ENCODE measurements at regions not wholly inside any gene's neighbourhood (a gene's known extent, or its start where the extent isn't known, plus 50 kb on each side); places are given as distances from the start of the nearest gene placed in this dataset.

- no peak overlapping the region for H3K4me3 ChIP-seq (ENCODE audit: low read depth, low read length)
- no peak for DNase-seq (ENCODE audit: low read depth)
- TF ChIP-seq CTCF (IDR thresholded peaks at IDR 0.05; ENCODE audit: low read depth, low read length) (no peak), POLR2A (IDR thresholded peaks at IDR 0.05; ENCODE audit: extremely low read depth, insufficient read length) (no peak)
Measured at GRCh38 chr22:48837341-48837935, 990.2 kb downstream of the BRD1 start.

GRCh38 chr22:48836673-48837340, 990.9 kb downstream of the BRD1 start:
- TF ChIP-seq POLR2A (IDR thresholded peaks at IDR 0.05; ENCODE audit: extremely low read depth, insufficient read length) (no peak), MYC (IDR thresholded peaks at IDR 0.05; ENCODE audit: low read depth, low read length) (no peak), CTCF (IDR thresholded peaks at IDR 0.05; ENCODE audit: low read depth, low read length) (no peak)
- no peak overlapping the region for H3K4me3 ChIP-seq (ENCODE audit: low read depth, low read length)
- DNase-seq (ENCODE audit: low read depth) = no peak

DNA sequence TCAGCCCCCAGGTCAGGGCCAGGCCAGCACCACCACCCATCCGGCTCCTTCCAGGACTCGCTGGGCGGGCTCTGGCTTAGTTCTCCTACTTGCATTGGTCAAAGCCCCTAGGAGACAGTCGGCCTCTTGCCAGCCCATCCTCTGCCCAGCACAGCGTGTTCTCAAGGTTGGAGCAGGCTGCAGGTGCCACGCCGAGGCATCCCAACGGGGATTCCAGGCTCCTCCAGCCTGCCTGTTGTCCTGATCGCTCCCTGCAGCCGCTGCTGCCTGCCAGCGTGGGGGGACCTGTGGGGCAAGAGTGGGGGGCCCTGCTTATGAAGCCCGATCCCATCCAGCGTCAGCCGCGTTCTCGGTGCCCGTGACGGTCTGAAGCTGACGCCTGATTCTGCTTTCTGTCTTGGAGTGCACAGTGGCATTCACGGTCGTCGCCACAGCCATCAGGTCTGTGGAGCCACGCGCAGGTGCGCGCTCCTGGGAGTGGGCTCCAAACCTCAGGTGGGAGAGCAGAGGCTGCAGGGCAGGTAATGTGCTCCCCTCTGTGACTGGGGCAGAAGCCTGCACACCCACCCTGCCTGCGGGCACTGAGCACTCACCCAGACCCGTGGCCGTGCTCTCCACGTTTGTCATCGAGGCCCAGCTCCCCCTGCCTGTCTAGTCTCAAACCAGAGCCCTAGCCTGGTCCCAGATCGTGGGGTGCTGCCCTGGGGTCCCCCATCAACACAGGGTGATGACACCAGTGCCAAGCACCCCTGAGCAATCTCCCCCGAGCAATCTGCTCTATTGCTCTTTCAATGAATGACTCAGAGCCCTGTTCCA, 991.6 kb downstream of the BRD1 start:
- TF ChIP-seq POLR2A (IDR thresholded peaks at IDR 0.05; ENCODE audit: extremely low read depth, insufficient read length) (no peak), MAX (IDR thresholded peaks at IDR 0.05; ENCODE audit: low read depth, low read length) (no peak), MYC (IDR thresholded peaks at IDR 0.05; ENCODE audit: low read depth, low read length) (no peak), CTCF (IDR thresholded peaks at IDR 0.05; ENCODE audit: low read depth, low read length) (no peak)
- DNase-seq (ENCODE audit: low read depth) = no peak
- H3K4me3 ChIP-seq (ENCODE audit: low read depth, low read length) = no peak overlapping the region

GRCh38 chr22:48835364-48835763, 992.3 kb downstream of the BRD1 start:
- DNase-seq (ENCODE audit: low read depth) = no peak
- no peak for TF ChIP-seq MYC (IDR thresholded peaks at IDR 0.05; ENCODE audit: low read depth, low read length)
- TF ChIP-seq MAX (IDR thresholded peaks at IDR 0.05; ENCODE audit: low read depth, low read length) = no peak
- no peak for TF ChIP-seq CTCF (IDR thresholded peaks at IDR 0.05; ENCODE audit: low read depth, low read length)
- TF ChIP-seq POLR2A (IDR thresholded peaks at IDR 0.05; ENCODE audit: extremely low read depth, insufficient read length) = no peak
- no peak overlapping the region for H3K4me3 ChIP-seq (ENCODE audit: low read depth, low read length)

- TF ChIP-seq POLR2A (IDR thresholded peaks at IDR 0.05; ENCODE audit: extremely low read depth, insufficient read length) = no peak
- no peak overlapping the region for H3K4me3 ChIP-seq (ENCODE audit: low read depth, low read length)
- DNase-seq (ENCODE audit: low read depth) = no peak
Measured at GRCh38 chr22:48834404-48834803, 993.3 kb downstream of the BRD1 start.

DNA sequence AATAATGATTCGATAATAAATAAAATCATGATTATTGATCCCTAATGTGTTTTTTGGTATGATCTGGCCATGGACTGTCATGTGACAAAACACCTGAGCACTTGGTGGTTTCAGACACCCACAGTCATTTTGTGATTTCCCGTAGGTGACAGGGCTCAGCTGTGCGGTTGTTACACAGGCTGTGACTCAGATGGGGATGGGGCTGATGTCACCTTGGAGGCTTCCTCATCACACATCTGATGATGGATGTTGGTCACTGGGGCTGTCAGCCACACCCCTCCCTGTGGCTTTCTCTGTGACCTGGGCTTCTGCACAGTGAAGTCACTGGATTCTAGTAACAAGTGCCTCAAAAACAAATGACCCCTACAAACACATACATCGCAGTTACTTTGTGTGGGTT, 995.1 kb downstream of the BRD1 start:
- TF ChIP-seq CTCF (IDR thresholded peaks at IDR 0.05; ENCODE audit: low read depth, low read length) = no peak
- no peak for TF ChIP-seq MYC (IDR thresholded peaks at IDR 0.05; ENCODE audit: low read depth, low read length)
- TF ChIP-seq MAX (IDR thresholded peaks at IDR 0.05; ENCODE audit: low read depth, low read length) = no peak
- no peak for TF ChIP-seq POLR2A (IDR thresholded peaks at IDR 0.05; ENCODE audit: extremely low read depth, insufficient read length)
- peak; percentile 14 for DNase-seq (ENCODE audit: low read depth)
- no peak overlapping the region for H3K4me3 ChIP-seq (ENCODE audit: low read depth, low read length)

Measured in NB4 (cell line).